Aorta (tissue), 5 donors: ENCODE measurements at regions not wholly inside any gene's neighbourhood (a gene's known extent, or its start where the extent isn't known, plus 50 kb on each side); places are given as distances from the start of the nearest gene placed in this dataset.
A peak's percentile ranks its signal among the peaks of the same experiment; 100 is the strongest.
"Not testable (repeated sequence)": the region's sequence is repeated elsewhere in the genome, so short reads cannot be mapped to it uniquely, and the experiment has no call there.

Experiments
- ATAC-seq: fragments of 200-7000 bp; cut with Tn5 transposase; one replicate; pipeline ENCODE4 v1.9.1; 2022; ENCODE audit warnings: moderate library complexity; ENCODE audit not compliant: low FRiP score
- DNase-seq, 2 donors: peaks; one replicate each; pipeline ENCODE4 v3.0.0-alpha.2; 2020
- H3K27ac ChIP-seq, 2 donors: one replicate each; pipeline ENCODE4 v1.5.1; 2013; ENCODE audit warnings: low read length in 2 of 2, mild to moderate bottlenecking in 2 of 2, moderate library complexity in 2 of 2, control low read depth in 1 of 2, inconsistent platforms in 1 of 2, low read depth in 1 of 2
- H3K27me3 ChIP-seq, 2 donors: one replicate each; pipeline ENCODE4 v1.6.1; 2013; ENCODE audit warnings: control low read depth in 1 of 2, low read length in 1 of 2, mild to moderate bottlenecking in 1 of 2, moderate library complexity in 1 of 2; ENCODE audit not compliant: insufficient read depth in 2 of 2, control insufficient read depth in 1 of 2
- H3K36me3 ChIP-seq, 2 donors: one replicate each; pipeline ENCODE4 v1.6.1; 2013; ENCODE audit warnings: control low read depth in 1 of 2, low read length in 1 of 2, mild to moderate bottlenecking in 1 of 2; ENCODE audit not compliant: insufficient read depth in 2 of 2, control insufficient read depth in 1 of 2
- H3K4me1 ChIP-seq, 2 donors: one replicate each; pipeline ENCODE4 v1.6.1; 2013; ENCODE audit warnings: low read length in 2 of 2, control low read depth in 1 of 2, mild to moderate bottlenecking in 1 of 2, moderate library complexity in 1 of 2; ENCODE audit not compliant: insufficient read depth in 2 of 2, control insufficient read depth in 1 of 2
- H3K4me3 ChIP-seq, 2 donors: one replicate each; pipeline ENCODE4 v1.5.1; 2013; ENCODE audit warnings: low read length in 2 of 2, control low read depth in 1 of 2, mild to moderate bottlenecking in 1 of 2
- H3K9me3 ChIP-seq: one replicate; pipeline ENCODE4 v1.6.1; 2013; ENCODE audit warnings: mild to moderate bottlenecking, low read length; ENCODE audit not compliant: control insufficient read depth
- WGBS, 2 donors: extraction: QIAGEN DNeasy Blood & Tissue Kit; methylation state at CpG; one replicate each; pipeline ENCODE4 v1.1.7; 2013; 5-methylcytosine and 5-hydroxymethylcytosine counted together
- intact Hi-C, 2 donors: fragments of 100-400 bp; cut with DNase I; formaldehyde crosslinking; loops; one replicate each; pipeline versions ENCODE4 v1.14.2 to v1.15.0; 2022
- donor health status: healthy with polysubstance abuse.
- donor health status: Bipolar disorder and iron deficiency.
- donor health status: DM: no; HTN: no; CAD: no.
- donor health status: DM: no; HTN: no; CAD: no.
- donor health status: DM: yes; HTN: yes; CAD: no.

- ATAC-seq = peak; percentile 15
- Histone ChIP-seq H3K9me3 (no peaks in the 10 kb centered on the region), H3K4me3 (no peak overlapping the region), H3K36me3 (no peaks in the 10 kb centered on the region), H3K4me1 (no peaks in the 10 kb centered on the region), H3K27me3 (no peaks in the 10 kb centered on the region), H3K27ac (no peak overlapping the region)
- DNase-seq = no peak
- intact Hi-C loops = no loop called here
- WGBS, 2 donors = 46 to 48% methylated on average over 2 of the region's 2 CpGs
Observed at GRCh38 chr5:130616161-130616560, 548.9 kb downstream of the HINT1 start.

GRCh38 chr5:130605234-130605633 lies 559.8 kb downstream of the HINT1 start:
- intact Hi-C loops = no loop called here
- H3K4me3 ChIP-seq = no peak overlapping the region
- no peaks in the 10 kb centered on the region for H3K9me3 ChIP-seq
- no peaks in the 10 kb centered on the region for H3K4me1 ChIP-seq
- H3K27ac ChIP-seq = no peak overlapping the region
- no peaks in the 10 kb centered on the region for H3K27me3 ChIP-seq
- ATAC-seq (no peak), DNase-seq (no peak)
- H3K36me3 ChIP-seq = no peaks in the 10 kb centered on the region

- intact Hi-C loops = not testable (repeated sequence)
- WGBS, 2 donors = 83 to 85% methylated on average over 25 of the region's 25 CpGs
Observed at GRCh38 chr5:130596647-130597046, 568.4 kb downstream of the HINT1 start.

GRCh38 chr5:130580264-130580663 lies 584.8 kb downstream of the HINT1 start:
- intact Hi-C loops = no loop called here
- DNase-seq (no peak), ATAC-seq (no peak)
- WGBS, 2 donors = 80 to 84% methylated on average over 2 of the region's 2 CpGs
- Histone ChIP-seq H3K27ac (no peak overlapping the region), H3K4me3 (no peak overlapping the region), H3K4me1 (no peaks in the 10 kb centered on the region), H3K27me3 (no peaks in the 10 kb centered on the region), H3K36me3 (no peaks in the 10 kb centered on the region), H3K9me3 (no peaks in the 10 kb centered on the region)

More at GRCh38 chr5:130596647-130597046, 568.4 kb downstream of the HINT1 start:
- not testable (repeated sequence) for DNase-seq, H3K4me1 ChIP-seq, H3K27ac ChIP-seq, H3K36me3 ChIP-seq, H3K4me3 ChIP-seq, H3K27me3 ChIP-seq, H3K9me3 ChIP-seq, ATAC-seq

GRCh38 chr5:130578354-130578753 lies 586.7 kb downstream of the HINT1 start:
- Histone ChIP-seq H3K4me1 (no peaks in the 10 kb centered on the region), H3K9me3 (no peaks in the 10 kb centered on the region), H3K36me3 (no peaks in the 10 kb centered on the region), H3K27ac (no peak overlapping the region), H3K4me3 (no peak overlapping the region), H3K27me3 (no peaks in the 10 kb centered on the region)
- DNase-seq = no peak
- intact Hi-C loops = no loop called here
- no peak for ATAC-seq

GRCh38 chr5:130571076-130571475 lies 594.0 kb downstream of the HINT1 start:
- H3K27ac ChIP-seq = no peak overlapping the region
- H3K9me3 ChIP-seq = no peaks in the 10 kb centered on the region
- H3K36me3 ChIP-seq = no peaks in the 10 kb centered on the region
- H3K27me3 ChIP-seq = no peaks in the 10 kb centered on the region
- H3K4me1 ChIP-seq = no peaks in the 10 kb centered on the region
- ATAC-seq (no peak), DNase-seq (no peak)
- intact Hi-C loops = no loop called here
- H3K4me3 ChIP-seq = no peak overlapping the region

- Histone ChIP-seq H3K27me3 (no peaks in the 10 kb centered on the region), H3K4me1 (no peaks in the 10 kb centered on the region), H3K9me3 (no peaks in the 10 kb centered on the region), H3K4me3 (no peak overlapping the region), H3K36me3 (no peaks in the 10 kb centered on the region), H3K27ac (no peak overlapping the region)
- intact Hi-C loops = no loop called here
- ATAC-seq (no peak), DNase-seq (no peak)
- WGBS, 2 donors = 65 to 66% methylated on average over 1 of the region's 1 CpG
Observed at GRCh38 chr5:130568791-130569190, 596.3 kb downstream of the HINT1 start.

- ATAC-seq (no peak), DNase-seq (no peak)
- intact Hi-C loops = no loop called here
- WGBS, 2 donors = 92 to 93% methylated on average over 3 of the region's 3 CpGs
- Histone ChIP-seq H3K27me3 (no peaks in the 10 kb centered on the region), H3K4me3 (no peak overlapping the region), H3K27ac (no peak overlapping the region), H3K4me1 (no peaks in the 10 kb centered on the region), H3K36me3 (no peaks in the 10 kb centered on the region), H3K9me3 (peaks cover 4% of the 10 kb centered on the region)
Observed at GRCh38 chr5:130555429-130555828, 609.6 kb downstream of the HINT1 start.

- Histone ChIP-seq H3K36me3 (no peaks in the 10 kb centered on the region), H3K4me1 (no peaks in the 10 kb centered on the region), H3K9me3 (no peaks in the 10 kb centered on the region), H3K27ac (no peak overlapping the region), H3K27me3 (no peaks in the 10 kb centered on the region), H3K4me3 (no peak overlapping the region)
- intact Hi-C loops = no loop called here
- ATAC-seq = no peak
- DNase-seq = no peak
- WGBS, 2 donors = 51 to 54% methylated on average over 2 of the region's 2 CpGs
Observed at GRCh38 chr5:130550562-130550928, 614.5 kb downstream of the HINT1 start.
